Right lobe of liver (tissue), 4 donors: ENCODE measurements at regions not wholly inside any gene's neighbourhood (a gene's known extent, or its start where the extent isn't known, plus 50 kb on each side); places are given as distances from the start of the nearest gene placed in this dataset.

Source experiments
- CTCF ChIP-seq, 4 donors: fragments of 200-600 bp in 3 of 4; fragments of 450-650 bp in 1 of 4; IDR thresholded peaks; one replicate each; pipeline versions ENCODE4 v1.5.1 to v1.8.0; 2016 to 2022; ENCODE audit warnings: antibody characterized with exemption in 4 of 4, mild to moderate bottlenecking in 2 of 4
- POLR2A ChIP-seq: fragments of 450-650 bp; IDR thresholded peaks from one replicate; pipeline ENCODE4 v1.6.1; 2017; ENCODE audit warnings: antibody characterized with exemption, mild to moderate bottlenecking
- donor health status: DM: no; HTN: no; CAD: no.
- donor health status: DM: no; HTN: no; CAD: no.
- donor health status: DM: no; HTN: yes; CAD: no.

GRCh38 chr1:69077633-69078032 is 490.1 kb upstream of the LRRC7 start:
- TF ChIP-seq CTCF (IDR thresholded peaks at IDR 0.05) (no peak), POLR2A (no peak)
